H9 (cell line): ENCODE measurements at regions not wholly inside any gene's neighbourhood (a gene's known extent, or its start where the extent isn't known, plus 50 kb on each side); places are given as distances from the start of the nearest gene placed in this dataset.

Source experiments
- DNase-seq: peaks from one replicate; pipeline ENCODE4 v3.0.0-alpha.2; 2017
- H2AFZ ChIP-seq: one replicate; pipeline ENCODE4 v1.6.1; 2013; ENCODE audit warnings: mild to moderate bottlenecking, low read length, control low read depth, moderate library complexity
- H2AK5ac ChIP-seq: 2 replicates; pipeline ENCODE4 v1.6.1; 2013; ENCODE audit warnings: low read length, control low read depth, mixed read lengths; ENCODE audit not compliant: insufficient read length
- H2BK120ac ChIP-seq: one replicate; pipeline ENCODE4 v1.6.1; 2013; ENCODE audit warnings: low read depth, mild to moderate bottlenecking, low read length, control low read depth, inconsistent platforms; ENCODE audit not compliant: poor library complexity, severe bottlenecking
- H2BK12ac ChIP-seq: 2 replicates; pipeline ENCODE4 v1.6.1; 2013; ENCODE audit warnings: low read length, control low read depth, mixed read lengths, low read depth; ENCODE audit not compliant: insufficient read length
- H2BK15ac ChIP-seq: 2 replicates; pipeline ENCODE4 v1.6.1; 2013; ENCODE audit warnings: low read depth, low read length, control low read depth
- H2BK20ac ChIP-seq: one replicate; pipeline ENCODE4 v1.6.1; 2013; ENCODE audit warnings: low read depth, mild to moderate bottlenecking, low read length, control low read depth, inconsistent platforms; ENCODE audit not compliant: poor library complexity, severe bottlenecking
- H2BK5ac ChIP-seq: 2 replicates; pipeline ENCODE4 v1.6.1; 2013; ENCODE audit warnings: low read length, control low read depth, mixed read lengths; ENCODE audit not compliant: insufficient read length
- H3K14ac ChIP-seq: 2 replicates; pipeline ENCODE4 v1.6.1; 2013; ENCODE audit warnings: low read length, control low read depth; ENCODE audit not compliant: insufficient read depth
- H3K18ac ChIP-seq: 2 replicates; pipeline ENCODE4 v1.6.1; 2013; ENCODE audit warnings: low read depth, mild to moderate bottlenecking, mixed read lengths, low read length, control low read depth; ENCODE audit not compliant: insufficient read length
- H3K23ac ChIP-seq: 2 replicates; pipeline ENCODE4 v1.6.1; 2013; ENCODE audit warnings: low read length, control low read depth, mixed read lengths, low read depth; ENCODE audit not compliant: insufficient read length
- H3K23me2 ChIP-seq: 2 replicates; pipeline ENCODE4 v1.6.1; 2013; ENCODE audit warnings: low read depth, mild to moderate bottlenecking, mixed read lengths, low read length, control low read depth; ENCODE audit not compliant: insufficient read length, poor library complexity, severe bottlenecking
- H3K27ac ChIP-seq: 2 replicates; pipeline ENCODE4 v1.5.1; 2013; ENCODE audit warnings: low read length, control low read depth, mixed read lengths, low read depth; ENCODE audit not compliant: insufficient read length
- H3K27me3 ChIP-seq: 2 replicates; pipeline ENCODE4 v1.6.1; 2013; ENCODE audit warnings: low read length, control low read depth, inconsistent platforms; ENCODE audit not compliant: insufficient read depth
- H3K4ac ChIP-seq: 2 replicates; pipeline ENCODE4 v1.6.1; 2013; ENCODE audit warnings: low read depth, mild to moderate bottlenecking, control low read depth, inconsistent platforms, low read length, moderate library complexity
- H3K4me1 ChIP-seq: 2 replicates; pipeline ENCODE4 v1.6.1; 2013; ENCODE audit warnings: low read length, control low read depth, inconsistent platforms; ENCODE audit not compliant: insufficient read depth
- H3K4me2 ChIP-seq: 2 replicates; pipeline ENCODE4 v1.6.1; 2013; ENCODE audit warnings: low read length, control low read depth, mixed read lengths; ENCODE audit not compliant: insufficient read length, insufficient read depth
- H3K56ac ChIP-seq: 2 replicates; pipeline ENCODE4 v1.6.1; 2013; ENCODE audit warnings: low read depth, mild to moderate bottlenecking, mixed read lengths, low read length, control low read depth; ENCODE audit not compliant: insufficient read length
- H3K79me1 ChIP-seq: 2 replicates; pipeline ENCODE4 v1.6.1; 2013; ENCODE audit warnings: low read depth, mild to moderate bottlenecking, moderate library complexity, low read length, control low read depth, inconsistent platforms; ENCODE audit not compliant: insufficient read depth, poor library complexity, severe bottlenecking
- H3K79me2 ChIP-seq: 2 replicates; pipeline ENCODE4 v1.6.1; 2013; ENCODE audit warnings: low read length, control low read depth, inconsistent platforms; ENCODE audit not compliant: insufficient read depth
- H3K9ac ChIP-seq: 2 replicates; pipeline ENCODE4 v1.6.1; 2013; ENCODE audit warnings: low read length, control low read depth, mixed read lengths; ENCODE audit not compliant: insufficient read length; ENCODE audit errors: extremely low read depth
- H3K9me3 ChIP-seq: one replicate; pipeline ENCODE4 v1.6.1; 2013; ENCODE audit warnings: low read depth, low read length, inconsistent platforms; ENCODE audit not compliant: control insufficient read depth
- H3T11ph ChIP-seq: one replicate; pipeline ENCODE4 v1.6.1; 2013; ENCODE audit warnings: mild to moderate bottlenecking, low read length, control low read depth, inconsistent platforms
- H4K20me1 ChIP-seq: one replicate; pipeline ENCODE4 v1.6.1; 2013; ENCODE audit not compliant: control insufficient read depth, insufficient read length, insufficient read depth
- H4K5ac ChIP-seq: 2 replicates; pipeline ENCODE4 v1.6.1; 2013; ENCODE audit warnings: low read depth, mild to moderate bottlenecking, mixed read lengths, low read length, control low read depth; ENCODE audit not compliant: insufficient read length
- H4K8ac ChIP-seq: replicated peaks from 2 replicates; pipeline ENCODE4 v1.6.1; 2013; ENCODE audit warnings: low read length, control low read depth, mixed read lengths, low read depth; ENCODE audit not compliant: insufficient read length
- H4K91ac ChIP-seq: 2 replicates; pipeline ENCODE4 v1.6.1; 2013; ENCODE audit warnings: low read depth, mild to moderate bottlenecking, moderate library complexity, mixed read lengths, low read length, control low read depth; ENCODE audit not compliant: insufficient read length
- H3K27ac Mint-ChIP-seq, 3 experiments: 2 replicates in 2 of 3; 3 replicates in 1 of 3; pipeline ENCODE4 v1.8.0; 2020 to 2021; ENCODE audit warnings: mixed read lengths in 3 of 3, mild to moderate bottlenecking in 1 of 3, moderate library complexity in 1 of 3
- H3K27me3 Mint-ChIP-seq: 2 replicates; pipeline ENCODE4 v1.8.0; 2021; ENCODE audit warnings: low read depth, mild to moderate bottlenecking, moderate library complexity, mixed read lengths
- H3K36me3 Mint-ChIP-seq, 3 experiments: 2 replicates in 2 of 3; 3 replicates in 1 of 3; pipeline ENCODE4 v1.8.0; 2020 to 2021; ENCODE audit warnings: low read depth in 3 of 3, mixed read lengths in 3 of 3; ENCODE audit not compliant: insufficient read depth in 1 of 3
- H3K4me1 Mint-ChIP-seq, 2 experiments: 2 replicates each; pipeline ENCODE4 v1.8.0; 2020; ENCODE audit warnings: mixed read lengths in 2 of 2
- H3K4me3 Mint-ChIP-seq, 2 experiments: 2 replicates in 1 of 2; 3 replicates in 1 of 2; pipeline ENCODE4 v1.8.0; 2020 to 2021; ENCODE audit warnings: mild to moderate bottlenecking in 2 of 2, mixed read lengths in 2 of 2, moderate library complexity in 1 of 2
- H3K9me3 Mint-ChIP-seq, 2 experiments: 2 replicates in 1 of 2; 3 replicates in 1 of 2; pipeline ENCODE4 v1.8.0; 2020; ENCODE audit warnings: mild to moderate bottlenecking in 2 of 2, mixed read lengths in 2 of 2, moderate library complexity in 1 of 2
- WGBS: extraction: QIAGEN DNeasy Blood & Tissue Kit; methylation state at CpG from one replicate; pipeline ENCODE4 v1.1.7; 2013; ENCODE audit warnings: missing lambda C conversion rate, low lambda C conversion rate, mixed read lengths; ENCODE audit not compliant: insufficient read length; ENCODE audit errors: extremely low coverage; 5-methylcytosine and 5-hydroxymethylcytosine counted together
- TF ChIP-seq, protein P1 (sequence below): fragments of 200-600 bp; sonication (generic); conservative IDR thresholded peaks from 3 replicates; pipeline ENCODE4 v1.8.0; 2021; ENCODE audit warnings: antibody characterized with exemption, mild to moderate bottlenecking

DNA sequence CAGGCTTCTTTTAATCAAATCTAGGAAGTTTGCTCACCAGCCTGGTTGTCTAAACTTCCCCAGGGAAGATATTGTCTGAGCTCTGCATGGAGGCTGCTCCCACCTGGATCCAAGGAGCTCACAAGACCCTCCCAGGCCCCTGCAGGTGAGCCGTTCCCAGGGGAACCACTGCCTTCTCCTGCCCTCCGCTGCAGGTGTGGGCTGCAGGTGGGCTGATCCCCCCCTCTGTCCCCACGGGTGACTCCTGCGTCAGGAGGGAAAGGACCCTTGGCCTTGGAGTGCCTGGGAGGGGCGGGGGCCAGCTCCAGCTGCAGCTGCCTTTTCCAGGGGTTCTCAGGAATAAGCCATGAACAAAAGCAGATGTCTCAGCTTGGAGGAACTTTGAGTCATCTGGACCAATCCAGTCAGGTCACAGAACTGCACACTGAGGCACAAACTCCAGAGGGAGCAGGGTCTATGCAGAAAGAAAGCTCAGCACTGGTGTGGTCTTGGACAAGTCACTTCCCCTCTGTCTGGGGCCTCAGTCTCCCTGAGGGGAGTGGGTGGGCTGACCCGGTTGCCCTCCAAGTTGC, 246.6 kb upstream of the RTL1 start:
- Mint-ChIP-seq H3K9me3 (peaks cover 10 to 17% of the 10 kb centered on the region in 2 experiments), H3K27ac (no peak overlapping the region), H3K27me3 (no peaks in the 10 kb centered on the region; the same call in 1 of the 2 replicates), H3K36me3 (peaks cover 0 to 13% (median 2%) of the 10 kb centered on the region in 3 experiments; a peak in 3 of 7 replicates), H3K4me3 (peak overlapping the region in 1 of 2 experiments; percentile 53; a peak in 1 of 5 replicates), H3K4me1 (peaks cover 18 to 37% of the 10 kb centered on the region in 2 experiments)
- Histone ChIP-seq H3K9ac (no peak overlapping the region), H4K5ac (no peak overlapping the region), H3K4ac (no peak overlapping the region), H4K20me1 (peaks cover 2% of the 10 kb centered on the region), H3K18ac (no peak overlapping the region), H4K91ac (no peak overlapping the region), H3T11ph (no peak overlapping the region), H3K56ac (no peak overlapping the region), H3K4me2 (no peak overlapping the region), H3K23ac (no peak overlapping the region), H2BK15ac (no peak overlapping the region), H2BK20ac (no peak overlapping the region), H2BK120ac (no peak overlapping the region), H3K23me2 (no peaks in the 10 kb centered on the region), H2AFZ (no peak overlapping the region), H2AK5ac (no peak overlapping the region), H3K79me1 (no peaks in the 10 kb centered on the region), H3K9me3 (no peaks in the 10 kb centered on the region), H2BK12ac (no peak overlapping the region), H3K14ac (no peak overlapping the region), H3K27me3 (no peaks in the 10 kb centered on the region), H3K27ac (no peak overlapping the region), H3K79me2 (no peaks in the 10 kb centered on the region), H4K8ac (no peak overlapping the region), H3K4me1 (no peaks in the 10 kb centered on the region), H2BK5ac (no peak overlapping the region)
- DNase-seq = no peak
- WGBS = no CpG with 5 or more reads among the region's 6 CpGs
- TF ChIP-seq, protein P1, sequence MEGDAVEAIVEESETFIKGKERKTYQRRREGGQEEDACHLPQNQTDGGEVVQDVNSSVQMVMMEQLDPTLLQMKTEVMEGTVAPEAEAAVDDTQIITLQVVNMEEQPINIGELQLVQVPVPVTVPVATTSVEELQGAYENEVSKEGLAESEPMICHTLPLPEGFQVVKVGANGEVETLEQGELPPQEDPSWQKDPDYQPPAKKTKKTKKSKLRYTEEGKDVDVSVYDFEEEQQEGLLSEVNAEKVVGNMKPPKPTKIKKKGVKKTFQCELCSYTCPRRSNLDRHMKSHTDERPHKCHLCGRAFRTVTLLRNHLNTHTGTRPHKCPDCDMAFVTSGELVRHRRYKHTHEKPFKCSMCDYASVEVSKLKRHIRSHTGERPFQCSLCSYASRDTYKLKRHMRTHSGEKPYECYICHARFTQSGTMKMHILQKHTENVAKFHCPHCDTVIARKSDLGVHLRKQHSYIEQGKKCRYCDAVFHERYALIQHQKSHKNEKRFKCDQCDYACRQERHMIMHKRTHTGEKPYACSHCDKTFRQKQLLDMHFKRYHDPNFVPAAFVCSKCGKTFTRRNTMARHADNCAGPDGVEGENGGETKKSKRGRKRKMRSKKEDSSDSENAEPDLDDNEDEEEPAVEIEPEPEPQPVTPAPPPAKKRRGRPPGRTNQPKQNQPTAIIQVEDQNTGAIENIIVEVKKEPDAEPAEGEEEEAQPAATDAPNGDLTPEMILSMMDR = no peak
